ENCODE measurements at regions not wholly inside any gene's neighbourhood (a gene's known extent, or its start where the extent isn't known, plus 50 kb on each side); places are given as distances from the start of the nearest gene placed in this dataset.
A peak's percentile ranks its signal among the peaks of the same experiment; 100 is the strongest.

- TF ChIP-seq STAG1 (CRISPR knock-in tag; IDR thresholded peaks at IDR 0.05), result peak; percentile 35; the same call in 1 of the 2 replicates
- TF ChIP-seq THAP7 (CRISPR knock-in tag; IDR thresholded peaks at IDR 0.05), result no peak
- TF ChIP-seq, protein P1, sequence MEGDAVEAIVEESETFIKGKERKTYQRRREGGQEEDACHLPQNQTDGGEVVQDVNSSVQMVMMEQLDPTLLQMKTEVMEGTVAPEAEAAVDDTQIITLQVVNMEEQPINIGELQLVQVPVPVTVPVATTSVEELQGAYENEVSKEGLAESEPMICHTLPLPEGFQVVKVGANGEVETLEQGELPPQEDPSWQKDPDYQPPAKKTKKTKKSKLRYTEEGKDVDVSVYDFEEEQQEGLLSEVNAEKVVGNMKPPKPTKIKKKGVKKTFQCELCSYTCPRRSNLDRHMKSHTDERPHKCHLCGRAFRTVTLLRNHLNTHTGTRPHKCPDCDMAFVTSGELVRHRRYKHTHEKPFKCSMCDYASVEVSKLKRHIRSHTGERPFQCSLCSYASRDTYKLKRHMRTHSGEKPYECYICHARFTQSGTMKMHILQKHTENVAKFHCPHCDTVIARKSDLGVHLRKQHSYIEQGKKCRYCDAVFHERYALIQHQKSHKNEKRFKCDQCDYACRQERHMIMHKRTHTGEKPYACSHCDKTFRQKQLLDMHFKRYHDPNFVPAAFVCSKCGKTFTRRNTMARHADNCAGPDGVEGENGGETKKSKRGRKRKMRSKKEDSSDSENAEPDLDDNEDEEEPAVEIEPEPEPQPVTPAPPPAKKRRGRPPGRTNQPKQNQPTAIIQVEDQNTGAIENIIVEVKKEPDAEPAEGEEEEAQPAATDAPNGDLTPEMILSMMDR (CRISPR knock-in tag; IDR thresholded peaks at IDR 0.05), result peak; percentile 91
- no peak for TF ChIP-seq CENPBD1 (CRISPR knock-in tag; IDR thresholded peaks at IDR 0.05; ENCODE audit: borderline replicate concordance, low read depth)
- TF ChIP-seq ZNF788 (CRISPR knock-in tag; IDR thresholded peaks at IDR 0.05; ENCODE audit: borderline replicate concordance), result 0 out of 2 replicates have a peak, but pooled peaks have one; percentile 17
- TF ChIP-seq ZNF530 (CRISPR knock-in tag; IDR thresholded peaks at IDR 0.05; ENCODE audit: low read depth), result no peak
- TF ChIP-seq ZNF350 (CRISPR knock-in tag; IDR thresholded peaks at IDR 0.05; ENCODE audit: borderline replicate concordance, low read depth), result no peak
- TF ChIP-seq SPEN (CRISPR knock-in tag; IDR thresholded peaks at IDR 0.05; ENCODE audit: low read depth), result no peak
- TF ChIP-seq ZNF777 (CRISPR knock-in tag; IDR thresholded peaks at IDR 0.05), result no peak
- TF ChIP-seq, protein P2, sequence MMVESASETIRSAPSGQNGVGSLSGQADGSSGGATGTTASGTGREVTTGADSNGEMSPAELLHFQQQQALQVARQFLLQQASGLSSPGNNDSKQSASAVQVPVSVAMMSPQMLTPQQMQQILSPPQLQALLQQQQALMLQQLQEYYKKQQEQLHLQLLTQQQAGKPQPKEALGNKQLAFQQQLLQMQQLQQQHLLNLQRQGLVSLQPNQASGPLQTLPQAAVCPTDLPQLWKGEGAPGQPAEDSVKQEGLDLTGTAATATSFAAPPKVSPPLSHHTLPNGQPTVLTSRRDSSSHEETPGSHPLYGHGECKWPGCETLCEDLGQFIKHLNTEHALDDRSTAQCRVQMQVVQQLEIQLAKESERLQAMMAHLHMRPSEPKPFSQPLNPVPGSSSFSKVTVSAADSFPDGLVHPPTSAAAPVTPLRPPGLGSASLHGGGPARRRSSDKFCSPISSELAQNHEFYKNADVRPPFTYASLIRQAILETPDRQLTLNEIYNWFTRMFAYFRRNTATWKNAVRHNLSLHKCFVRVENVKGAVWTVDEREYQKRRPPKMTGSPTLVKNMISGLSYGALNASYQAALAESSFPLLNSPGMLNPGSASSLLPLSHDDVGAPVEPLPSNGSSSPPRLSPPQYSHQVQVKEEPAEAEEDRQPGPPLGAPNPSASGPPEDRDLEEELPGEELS (CRISPR knock-in tag; IDR thresholded peaks at IDR 0.05), result no peak
- TF ChIP-seq ZNF567 (CRISPR knock-in tag; IDR thresholded peaks at IDR 0.05; ENCODE audit: borderline replicate concordance), result no peak
- TF ChIP-seq ZNF646 (CRISPR knock-in tag; IDR thresholded peaks at IDR 0.05), result no peak
- TF ChIP-seq ZZZ3 (CRISPR knock-in tag; IDR thresholded peaks at IDR 0.05; ENCODE audit: borderline replicate concordance), result 0 out of 2 replicates have a peak, but pooled peaks have one; percentile 25
- peak; percentile 99 for TF ChIP-seq ZNF263 (CRISPR knock-in tag; IDR thresholded peaks at IDR 0.05)
- no peak for TF ChIP-seq REXO4 (CRISPR knock-in tag; IDR thresholded peaks at IDR 0.05; ENCODE audit: borderline replicate concordance)
- TF ChIP-seq ZEB1 (IDR thresholded peaks at IDR 0.05; ENCODE audit: insufficient replicate concordance, low read depth), result no peak
- TF ChIP-seq ZNF7 (CRISPR knock-in tag; IDR thresholded peaks at IDR 0.05), result no peak
- no peak for TF ChIP-seq ZBTB38 (CRISPR knock-in tag; IDR thresholded peaks at IDR 0.05)
These were observed 208.0 kb downstream of the TFCP2L1 start (continued) for GRCh38 chr2:121076885-121077549.

Data from HepG2 (cell line).